CD14-positive monocyte (primary cell): ENCODE measurements at regions not wholly inside any gene's neighbourhood (a gene's known extent, or its start where the extent isn't known, plus 50 kb on each side); places are given as distances from the start of the nearest gene placed in this dataset.
A peak's percentile ranks its signal among the peaks of the same experiment; 100 is the strongest.

Experiments used
- DNase-seq, 3 donors: peaks; one replicate each; pipeline ENCODE4 v3.0.0-alpha.2; 2011 to 2022
- H2AFZ ChIP-seq: 2 replicates; pipeline ENCODE4 v1.6.0; 2012; ENCODE audit warnings: mild to moderate bottlenecking, low read depth, low read length, inconsistent platforms; ENCODE audit not compliant: insufficient read depth, poor library complexity, severe bottlenecking
- H3K27ac ChIP-seq, 2 donors: 1 replicate in 1 of 2; 2 replicates in 1 of 2; pipeline ENCODE4 v1.5.1; 2012 to 2013; ENCODE audit warnings: low read length in 2 of 2, control low read depth in 1 of 2, inconsistent platforms in 1 of 2, low read depth in 1 of 2, mild to moderate bottlenecking in 1 of 2
- H3K27me3 ChIP-seq, 2 donors: one replicate each; pipeline versions ENCODE4 v1.6.0 to v1.6.1; 2011 to 2013; ENCODE audit warnings: low read length in 2 of 2; ENCODE audit not compliant: control insufficient read depth in 2 of 2, insufficient read depth in 2 of 2
- H3K36me3 ChIP-seq, 2 donors: replicated peaks in 1 of 2; 1 replicate in 1 of 2; 2 replicates in 1 of 2; pipeline versions ENCODE4 v1.5.1 to v1.6.1; 2012 to 2013; ENCODE audit warnings: low read length in 2 of 2, control low read depth in 1 of 2, inconsistent platforms in 1 of 2, mild to moderate bottlenecking in 1 of 2; ENCODE audit not compliant: insufficient read depth in 2 of 2, control insufficient read depth in 1 of 2
- H3K4me1 ChIP-seq, 2 donors: 1 replicate in 1 of 2; 2 replicates in 1 of 2; pipeline versions ENCODE4 v1.5.1 to v1.6.1; 2012 to 2013; ENCODE audit warnings: low read length in 2 of 2, control low read depth in 1 of 2, inconsistent platforms in 1 of 2, mild to moderate bottlenecking in 1 of 2, moderate library complexity in 1 of 2; ENCODE audit not compliant: insufficient read depth in 2 of 2, control insufficient read depth in 1 of 2
- H3K4me2 ChIP-seq: replicated peaks from 2 replicates; pipeline ENCODE3; 2012; ENCODE audit warnings: low read length, moderate library complexity, mild to moderate bottlenecking; ENCODE audit not compliant: poor library complexity, severe bottlenecking; ENCODE audit errors: extremely low read depth
- H3K4me3 ChIP-seq, 3 experiments: fragments of 200-600 bp in 1 of 3; sonication (generic) in 1 of 3; replicated peaks in 1 of 3; 1 replicate in 2 of 3; 2 replicates in 1 of 3; pipeline ENCODE4 v1.5.1; 2011 to 2013; ENCODE audit warnings: low read length in 3 of 3, mild to moderate bottlenecking in 3 of 3, control low read depth in 2 of 3, low read depth in 2 of 3, inconsistent platforms in 1 of 3, moderate library complexity in 1 of 3
- H3K79me2 ChIP-seq: 2 replicates; pipeline ENCODE4 v1.6.0; 2012; ENCODE audit warnings: mild to moderate bottlenecking, control low read depth, inconsistent platforms, low read length, moderate library complexity; ENCODE audit not compliant: insufficient read depth
- H3K9ac ChIP-seq: 2 replicates; pipeline ENCODE4 v1.6.0; 2017; ENCODE audit warnings: low read length, mild to moderate bottlenecking; ENCODE audit not compliant: insufficient read depth, poor library complexity, severe bottlenecking
- H3K9me3 ChIP-seq, 2 donors: replicated peaks in 1 of 2; 1 replicate in 1 of 2; 2 replicates in 1 of 2; pipeline versions ENCODE4 v1.5.1 to v1.6.1; 2012 to 2013; ENCODE audit warnings: low read length in 2 of 2, control low read depth in 1 of 2; ENCODE audit not compliant: control insufficient read depth in 1 of 2, insufficient read depth in 1 of 2
- H4K20me1 ChIP-seq: 2 replicates; pipeline ENCODE4 v1.6.0; 2012; ENCODE audit warnings: mild to moderate bottlenecking, low read length, control low read depth, moderate library complexity; ENCODE audit not compliant: insufficient read depth
- H3K27ac Mint-ChIP-seq, 7 donors: one replicate each; pipeline ENCODE4 v1.8.0; 2020; ENCODE audit warnings: mild to moderate bottlenecking in 7 of 7, mixed read lengths in 7 of 7, moderate library complexity in 6 of 7, inconsistent platforms in 2 of 7
- H3K27me3 Mint-ChIP-seq, 3 donors: one replicate each; pipeline ENCODE4 v1.8.0; 2021 to 2022; ENCODE audit warnings: low read depth in 3 of 3, mild to moderate bottlenecking in 3 of 3, mixed read lengths in 3 of 3, moderate library complexity in 3 of 3, inconsistent platforms in 1 of 3
- H3K36me3 Mint-ChIP-seq, 2 donors: one replicate each; pipeline ENCODE4 v1.8.0; 2020; ENCODE audit warnings: mixed read lengths in 2 of 2, inconsistent platforms in 1 of 2, mild to moderate bottlenecking in 1 of 2
- H3K4me1 Mint-ChIP-seq: one replicate; pipeline ENCODE4 v1.8.0; 2020; ENCODE audit warnings: mild to moderate bottlenecking, mixed read lengths
- H3K4me3 Mint-ChIP-seq, 2 donors: one replicate each; pipeline ENCODE4 v1.8.0; 2020; ENCODE audit warnings: mild to moderate bottlenecking in 2 of 2, mixed read lengths in 2 of 2, moderate library complexity in 1 of 2
- H3K9me3 Mint-ChIP-seq, 7 donors: one replicate each; pipeline ENCODE4 v1.8.0; 2020 to 2022; ENCODE audit warnings: mixed read lengths in 7 of 7, mild to moderate bottlenecking in 6 of 7, moderate library complexity in 6 of 7, inconsistent platforms in 2 of 7
- WGBS: methylation state at CpG from one replicate; pipeline ENCODE4 v1.1.5; 2013; ENCODE audit warnings: missing lambda C conversion rate; ENCODE audit not compliant: insufficient coverage; 5-methylcytosine and 5-hydroxymethylcytosine counted together
- intact Hi-C, 2 donors: fragments of 100-400 bp; cut with micrococcal nuclease; formaldehyde crosslinking; loops; one replicate each; pipeline versions ENCODE4 v1.15.0 to v1.15.1; 2023
- TF ChIP-seq, protein P1 (sequence below): fragments of 200-600 bp; IDR thresholded peaks from one replicate; pipeline ENCODE4 v1.8.0; 2022; ENCODE audit warnings: antibody characterized with exemption, mild to moderate bottlenecking

DNA sequence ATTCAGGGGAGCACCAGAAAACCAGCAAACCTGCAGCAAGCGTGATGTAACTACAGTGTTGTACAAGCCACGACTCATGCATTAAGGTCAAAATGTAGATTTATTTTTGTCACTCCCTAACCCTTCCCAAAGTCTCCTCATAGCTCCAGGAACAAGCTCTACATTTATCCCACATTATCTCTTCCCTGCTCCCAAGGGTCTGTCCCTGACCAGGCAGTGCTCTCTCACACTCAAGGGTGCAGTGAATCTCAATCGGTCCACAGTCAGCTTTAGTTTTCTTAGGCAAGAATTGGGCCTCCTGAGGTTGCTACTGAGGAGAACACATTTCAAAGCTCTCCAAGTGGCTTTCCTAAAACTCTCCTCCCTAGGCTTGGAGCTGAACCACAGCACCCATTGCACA lies 219.4 kb downstream of the NHLRC3 start:
- 95% methylated on average over 2 of the region's 3 CpGs for WGBS
- Histone ChIP-seq H3K36me3 (no peaks in the 10 kb centered on the region), H3K27ac (no peak overlapping the region), H3K9me3 (no peaks in the 10 kb centered on the region), H3K79me2 (no peaks in the 10 kb centered on the region), H3K9ac (no peak overlapping the region), H3K4me1 (no peaks in the 10 kb centered on the region), H3K4me2 (no peak overlapping the region), H4K20me1 (no peaks in the 10 kb centered on the region), H3K27me3 (no peaks in the 10 kb centered on the region), H3K4me3 (no peak overlapping the region), H2AFZ (no peak overlapping the region)
- Mint-ChIP-seq H3K36me3 (no peaks in the 10 kb centered on the region), H3K4me1 (no peaks in the 10 kb centered on the region), H3K4me3 (no peak overlapping the region), H3K27me3 (peaks cover 1 to 5% (median 2%) of the 10 kb centered on the region in 3 donors), H3K27ac (peak overlapping the region in 1 of 7 donors; percentile 50), H3K9me3 (peaks cover 0 to 2% (median 0%) of the 10 kb centered on the region in 7 donors)
- TF ChIP-seq, protein P1, sequence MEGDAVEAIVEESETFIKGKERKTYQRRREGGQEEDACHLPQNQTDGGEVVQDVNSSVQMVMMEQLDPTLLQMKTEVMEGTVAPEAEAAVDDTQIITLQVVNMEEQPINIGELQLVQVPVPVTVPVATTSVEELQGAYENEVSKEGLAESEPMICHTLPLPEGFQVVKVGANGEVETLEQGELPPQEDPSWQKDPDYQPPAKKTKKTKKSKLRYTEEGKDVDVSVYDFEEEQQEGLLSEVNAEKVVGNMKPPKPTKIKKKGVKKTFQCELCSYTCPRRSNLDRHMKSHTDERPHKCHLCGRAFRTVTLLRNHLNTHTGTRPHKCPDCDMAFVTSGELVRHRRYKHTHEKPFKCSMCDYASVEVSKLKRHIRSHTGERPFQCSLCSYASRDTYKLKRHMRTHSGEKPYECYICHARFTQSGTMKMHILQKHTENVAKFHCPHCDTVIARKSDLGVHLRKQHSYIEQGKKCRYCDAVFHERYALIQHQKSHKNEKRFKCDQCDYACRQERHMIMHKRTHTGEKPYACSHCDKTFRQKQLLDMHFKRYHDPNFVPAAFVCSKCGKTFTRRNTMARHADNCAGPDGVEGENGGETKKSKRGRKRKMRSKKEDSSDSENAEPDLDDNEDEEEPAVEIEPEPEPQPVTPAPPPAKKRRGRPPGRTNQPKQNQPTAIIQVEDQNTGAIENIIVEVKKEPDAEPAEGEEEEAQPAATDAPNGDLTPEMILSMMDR, result no peak
- intact Hi-C loops, result no loop called here
- DNase-seq, result no peak

GRCh38 chr13:39259371-39260140 lies 221.3 kb downstream of the NHLRC3 start:
- Histone ChIP-seq H3K79me2 (no peaks in the 10 kb centered on the region), H3K36me3 (no peaks in the 10 kb centered on the region), H3K4me2 (no peak overlapping the region), H3K4me1 (no peaks in the 10 kb centered on the region), H4K20me1 (no peaks in the 10 kb centered on the region), H3K9ac (no peak overlapping the region), H2AFZ (no peak overlapping the region), H3K27me3 (no peaks in the 10 kb centered on the region), H3K4me3 (no peak overlapping the region), H3K9me3 (no peaks in the 10 kb centered on the region), H3K27ac (no peak overlapping the region)
- TF ChIP-seq, protein P1, result no peak
- Mint-ChIP-seq H3K27ac (no peak overlapping the region), H3K4me3 (no peak overlapping the region), H3K27me3 (peaks cover 1 to 5% (median 3%) of the 10 kb centered on the region in 3 donors), H3K36me3 (no peaks in the 10 kb centered on the region), H3K9me3 (peaks cover 0 to 2% (median 0%) of the 10 kb centered on the region in 7 donors), H3K4me1 (no peaks in the 10 kb centered on the region)
- no peak for DNase-seq
- WGBS, result no CpG with 5 or more reads among the region's 2 CpGs
- intact Hi-C loops, result loop anchor here (10.0 kb wide), 1 partner anchor 355 kb away; no protein-coding TSS in a partner anchor
